HG03108 (cell line): ENCODE measurements at regions not wholly inside any gene's neighbourhood (a gene's known extent, or its start where the extent isn't known, plus 50 kb on each side); places are given as distances from the start of the nearest gene placed in this dataset.
A peak's percentile ranks its signal among the peaks of the same experiment; 100 is the strongest.

Source experiments
- ATAC-seq: cut with Tn5 transposase; IDR thresholded peaks from one replicate; pipeline ENCODE4 v1.9.1; 2021; ENCODE audit warnings: moderate library complexity; ENCODE audit not compliant: unreplicated experiment

DNA sequence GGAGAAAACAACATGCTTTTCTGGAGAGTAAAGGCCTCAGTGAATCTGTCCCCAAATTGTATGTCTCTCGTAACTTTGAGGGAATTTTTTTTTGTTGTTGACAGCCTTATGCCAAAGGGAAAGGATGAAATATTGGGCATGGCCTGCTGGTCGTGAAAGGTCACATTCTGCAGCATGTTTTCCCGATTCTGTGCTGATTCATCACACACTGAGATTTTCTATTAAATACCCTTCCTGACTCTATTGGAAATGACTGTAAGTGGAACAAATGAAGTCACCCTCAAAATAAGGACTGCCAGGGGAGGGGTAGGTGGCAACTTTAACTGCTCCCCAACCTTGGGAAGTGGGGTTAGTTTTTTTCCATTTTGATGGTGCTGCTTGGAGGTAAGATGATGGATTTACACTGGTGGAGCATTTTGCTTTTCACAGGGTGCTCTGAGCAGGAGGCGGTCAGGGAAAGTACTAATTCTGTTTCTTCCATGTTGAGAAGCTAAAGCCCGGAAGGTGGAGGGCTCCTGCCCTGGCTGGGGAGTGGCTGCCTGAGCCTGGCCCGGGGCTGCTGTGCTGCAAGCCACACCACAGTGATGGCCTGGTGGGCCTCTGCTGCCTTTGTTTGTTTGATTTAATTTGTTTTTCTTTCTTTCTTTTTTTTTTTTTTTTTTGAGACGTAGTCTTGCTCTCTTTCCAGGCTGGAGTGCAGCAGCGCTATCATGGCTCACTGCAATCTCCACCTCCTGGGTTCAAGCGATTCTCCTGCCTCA lies 116.8 kb upstream of the SPATA13 start:
- ATAC-seq, result no peak

DNA sequence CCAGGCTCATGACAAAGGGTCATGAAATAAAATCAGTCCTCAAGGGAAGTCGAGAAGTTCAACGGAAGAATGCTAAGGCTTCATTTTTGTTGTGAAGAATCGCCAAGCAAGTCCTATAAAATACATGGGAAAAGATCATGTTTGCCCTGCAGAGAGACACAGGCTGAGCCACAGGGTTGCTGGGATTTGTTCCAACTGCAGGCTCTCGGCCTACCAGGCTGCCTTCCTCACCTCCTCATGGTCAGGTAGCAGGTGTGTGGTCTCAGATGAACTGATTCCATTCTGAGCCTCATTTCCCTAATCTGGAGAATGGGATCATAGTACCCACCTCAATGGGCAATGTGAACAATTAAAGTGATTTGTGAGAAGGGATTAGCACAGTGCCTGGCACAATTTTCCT lies 114.9 kb upstream of the SPATA13 start:
- ATAC-seq, result no peak

DNA sequence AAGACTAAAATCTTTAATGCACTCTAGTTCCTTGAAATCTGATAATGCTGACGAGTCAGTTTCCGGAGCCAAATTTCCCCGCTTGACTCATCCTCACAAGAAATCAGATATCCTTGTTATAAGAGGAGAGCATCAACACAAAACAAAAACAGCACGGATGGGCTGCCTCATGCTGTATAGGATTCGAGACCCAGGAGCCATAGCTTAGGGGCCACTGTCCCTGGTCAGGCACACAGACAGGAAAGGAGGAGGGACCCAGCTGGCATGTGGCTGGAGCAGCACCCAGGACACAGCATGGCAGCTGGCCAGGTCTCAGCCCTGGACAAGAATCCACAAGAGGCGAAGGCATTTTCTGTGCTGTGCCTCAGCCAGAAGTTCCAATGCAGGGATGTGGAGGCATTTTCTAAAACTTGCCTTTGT lies 110.2 kb upstream of the SPATA13 start:
- no peak for ATAC-seq

DNA sequence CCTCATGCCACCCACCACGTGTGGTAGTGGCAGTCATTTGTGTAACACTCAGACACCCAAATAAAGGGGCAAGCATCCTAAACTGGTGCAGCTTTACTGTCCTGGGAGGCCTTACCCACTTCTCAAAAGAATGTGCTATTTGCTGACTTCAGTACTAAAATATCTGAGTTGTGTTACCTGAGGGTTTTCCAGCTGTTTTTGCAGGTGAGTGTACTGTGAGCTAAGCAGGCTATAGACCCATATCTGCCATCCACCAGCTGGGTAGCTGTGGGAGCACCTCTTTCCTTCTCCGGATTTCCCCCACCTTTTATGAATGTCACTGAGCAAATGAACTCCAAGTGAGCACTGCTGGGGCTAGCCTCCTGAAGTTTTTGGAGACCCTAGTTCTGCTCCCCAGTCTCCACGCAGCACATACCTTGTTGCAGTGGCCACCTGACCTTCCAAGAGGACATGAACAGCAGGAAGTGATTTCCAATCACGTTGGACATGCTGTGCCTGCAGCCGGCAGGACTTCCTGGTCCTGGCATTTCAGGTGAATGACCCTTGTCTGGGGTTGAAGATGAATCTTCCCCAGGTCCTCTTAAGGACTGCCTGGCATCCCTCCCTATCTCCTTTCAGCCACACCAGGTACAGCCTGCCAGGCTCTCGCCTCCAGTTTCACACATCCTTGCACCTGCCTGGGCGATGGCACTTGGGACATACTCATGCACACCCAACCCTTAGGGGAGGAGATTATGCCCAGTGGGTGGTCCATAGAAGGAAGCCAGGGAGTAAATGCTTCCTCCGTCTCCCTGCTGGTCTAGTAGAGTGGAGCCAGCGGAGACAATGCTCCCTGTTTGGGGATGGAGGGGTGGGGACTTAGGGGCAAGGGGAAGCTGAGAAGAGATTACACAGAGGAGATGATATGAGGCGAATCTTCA lies 109.5 kb upstream of the SPATA13 start:
- no peak for ATAC-seq

DNA sequence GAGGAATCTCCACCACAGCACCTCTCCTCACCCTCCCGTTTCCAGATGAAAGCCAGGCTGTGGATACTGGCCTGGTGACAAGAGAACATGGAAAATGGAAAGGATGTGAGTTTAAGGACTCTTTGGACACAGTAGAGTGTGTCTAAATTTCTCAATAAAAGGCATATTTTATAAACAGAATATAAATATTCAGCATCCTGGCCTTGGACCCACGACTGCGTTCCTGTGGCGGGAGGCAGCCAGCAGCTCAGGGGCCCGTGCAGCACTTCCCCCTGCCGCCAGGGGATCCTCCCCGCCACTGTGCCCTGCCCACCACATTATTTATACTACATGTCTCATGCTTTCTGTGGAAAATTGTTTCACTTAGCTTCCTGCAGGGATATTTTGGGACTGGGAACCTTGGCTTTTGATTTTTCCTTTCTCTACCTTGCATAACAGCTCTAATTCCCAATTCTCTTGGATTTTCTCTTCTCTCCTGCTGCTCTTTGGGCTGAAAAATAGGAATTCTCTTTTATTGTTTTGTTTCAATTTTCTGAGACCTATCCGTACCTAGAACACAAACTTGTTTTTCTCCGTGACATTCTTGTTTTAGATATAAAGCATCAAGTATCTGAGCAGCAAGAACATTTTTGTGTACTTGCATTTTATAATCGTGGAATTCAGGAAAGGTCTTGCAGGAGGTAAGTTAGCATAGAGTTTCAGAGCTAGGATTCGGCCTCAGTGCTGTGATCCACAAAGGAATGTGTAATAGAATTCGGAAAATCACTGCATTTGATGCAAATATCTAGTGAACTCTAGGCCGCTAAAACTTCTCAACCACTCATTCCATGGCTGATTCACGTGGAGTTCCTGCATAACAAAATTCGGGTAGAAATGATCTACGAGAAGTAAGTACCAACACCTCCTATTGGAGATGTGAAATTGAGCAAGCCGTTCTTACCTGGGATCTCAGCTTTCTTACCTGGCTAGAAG lies 107.7 kb upstream of the SPATA13 start:
- no peak for ATAC-seq

DNA sequence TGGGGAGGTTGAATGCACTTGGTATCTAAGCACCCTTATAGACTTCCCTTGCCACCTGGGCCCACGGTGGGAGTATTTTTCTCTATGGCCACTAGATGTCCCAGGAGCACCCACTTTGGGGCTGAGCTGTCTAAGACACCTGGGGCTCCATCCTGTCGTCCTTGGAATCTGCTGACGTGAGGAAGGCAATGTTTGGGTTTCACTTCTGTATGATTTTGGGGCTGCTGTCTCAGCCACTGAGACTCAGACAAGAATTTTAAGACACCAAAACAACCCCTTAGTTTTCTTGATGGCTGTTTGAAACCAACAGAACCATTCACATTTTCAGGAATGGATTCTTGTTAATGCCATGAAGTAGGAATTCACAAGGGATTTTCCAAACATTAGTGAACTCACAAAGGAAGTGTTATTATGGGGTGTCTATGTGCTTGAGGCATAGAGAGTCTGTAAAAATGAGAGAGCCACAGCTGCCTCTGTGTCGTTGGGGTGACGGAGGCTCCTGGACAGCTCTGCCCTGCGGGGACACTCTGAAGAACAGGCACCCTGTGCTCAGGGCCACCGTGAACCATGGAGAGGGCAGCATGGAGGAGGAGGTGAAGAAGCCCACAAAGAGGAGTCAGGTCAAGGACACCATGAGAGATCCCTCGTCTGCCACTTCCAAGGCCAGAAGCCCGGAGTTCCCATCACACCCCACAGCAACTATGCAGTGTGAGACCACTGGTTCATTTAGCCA lies 106.8 kb upstream of the SPATA13 start:
- peak; percentile 58 for ATAC-seq

DNA sequence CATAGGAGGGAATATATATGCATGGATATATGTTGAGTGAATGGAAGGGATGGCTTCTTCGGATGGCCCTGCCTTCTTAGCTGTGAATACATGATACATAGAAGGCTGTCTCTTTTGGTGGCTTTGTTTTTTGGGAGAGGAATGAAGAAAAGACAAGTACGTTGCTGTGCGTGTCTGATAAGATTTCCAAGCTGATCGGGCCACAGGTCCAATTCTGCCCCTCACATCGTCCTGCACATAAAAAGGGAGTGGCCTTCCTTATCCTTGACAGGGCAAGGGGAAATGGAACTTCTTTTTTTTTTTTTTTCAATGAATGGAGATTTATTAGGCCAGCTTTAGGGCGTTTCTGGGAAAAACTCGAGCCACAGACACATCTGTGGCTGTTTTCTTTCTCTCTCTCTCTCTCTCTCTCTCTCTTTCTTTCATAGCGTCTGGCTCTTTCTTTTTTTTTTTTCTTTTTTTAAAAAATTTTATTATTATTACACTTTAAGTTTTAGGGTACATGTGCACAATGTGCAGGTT lies 103.8 kb upstream of the SPATA13 start:
- ATAC-seq, result no peak

DNA sequence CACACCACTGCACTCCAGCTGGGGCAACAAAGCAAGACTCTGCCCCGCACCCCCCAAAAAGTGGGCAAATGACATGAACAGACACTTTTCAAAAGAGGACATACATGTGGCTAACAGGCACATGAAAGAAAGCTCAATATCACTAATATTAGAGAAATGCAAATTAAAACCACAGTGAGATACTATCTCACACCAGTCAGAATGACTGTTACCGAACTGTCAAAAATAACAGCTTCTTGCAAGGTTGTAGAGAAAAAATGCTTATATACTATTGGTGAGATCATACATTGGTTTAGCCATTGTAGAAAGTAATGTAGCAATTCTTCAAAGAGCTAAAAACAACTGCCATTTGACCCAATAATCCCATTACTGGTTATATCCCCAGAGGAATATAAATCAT lies 99.5 kb upstream of the SPATA13 start:
- no peak for ATAC-seq

DNA sequence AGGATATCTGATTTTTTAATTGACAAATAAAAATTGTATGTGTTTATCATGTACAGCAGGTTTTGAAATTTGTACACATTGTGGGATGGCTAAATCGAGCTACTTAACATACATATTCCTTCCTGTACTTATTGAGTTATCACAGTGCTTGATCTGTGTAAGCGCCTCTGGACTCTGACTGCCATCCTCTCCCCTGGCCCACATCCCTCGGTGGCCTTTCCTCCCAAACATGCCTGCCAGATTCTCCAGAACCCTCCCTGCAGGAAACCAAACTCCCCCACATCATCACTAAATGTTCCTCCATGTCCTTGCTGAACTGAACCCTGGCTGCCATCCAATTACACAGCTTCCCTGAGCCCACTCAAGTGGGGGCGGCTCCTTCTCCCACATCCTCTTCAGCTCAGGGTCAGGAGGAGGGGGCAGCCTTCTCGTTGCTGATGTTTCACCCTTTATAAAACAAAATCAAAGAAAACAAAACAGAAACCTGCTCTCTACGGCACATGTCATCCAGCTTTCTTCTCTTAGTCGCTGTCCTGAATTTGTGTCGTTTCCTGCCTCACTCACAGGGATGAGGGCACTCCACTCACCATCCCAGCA lies 97.1 kb upstream of the SPATA13 start:
- no peak for ATAC-seq

DNA sequence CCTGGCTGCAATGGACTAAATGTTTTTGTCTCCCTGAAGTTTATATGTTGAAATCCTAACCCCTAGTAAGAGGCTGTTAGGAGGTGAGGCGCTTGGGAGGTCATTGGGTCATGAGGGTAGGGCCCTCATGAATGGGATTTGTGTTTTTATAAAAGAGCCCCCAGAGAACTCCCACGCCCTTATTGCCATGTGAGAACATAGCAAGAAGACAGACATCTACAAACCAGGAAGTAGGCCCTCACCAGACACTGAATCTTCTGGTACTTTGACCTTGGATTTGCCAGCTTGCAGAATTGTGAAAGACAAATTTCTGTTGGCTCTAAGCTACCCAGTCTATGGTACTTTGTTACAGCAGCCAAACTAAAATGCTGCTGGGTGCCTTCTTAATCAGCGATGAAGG lies 96.1 kb upstream of the SPATA13 start:
- ATAC-seq, result no peak

DNA sequence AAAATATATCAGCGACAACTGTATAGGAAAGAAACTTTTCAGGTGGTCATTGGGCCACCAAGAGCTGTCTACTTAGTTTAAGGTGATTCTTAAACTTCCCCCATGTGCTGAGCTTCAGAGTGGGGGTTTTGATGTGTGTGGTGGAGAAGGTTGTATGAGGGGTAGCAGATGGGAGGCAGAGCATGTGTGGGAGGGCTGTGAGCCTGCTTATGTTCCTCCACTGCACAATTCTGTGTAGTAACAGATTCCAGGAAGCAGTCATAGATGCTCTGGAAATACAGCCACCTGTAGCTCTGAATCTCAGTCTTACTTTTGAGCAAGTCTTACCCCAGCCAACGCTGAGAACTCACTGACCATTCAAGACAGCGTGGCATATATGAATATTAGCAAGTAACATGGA lies 95.3 kb upstream of the SPATA13 start:
- ATAC-seq, result no peak

DNA sequence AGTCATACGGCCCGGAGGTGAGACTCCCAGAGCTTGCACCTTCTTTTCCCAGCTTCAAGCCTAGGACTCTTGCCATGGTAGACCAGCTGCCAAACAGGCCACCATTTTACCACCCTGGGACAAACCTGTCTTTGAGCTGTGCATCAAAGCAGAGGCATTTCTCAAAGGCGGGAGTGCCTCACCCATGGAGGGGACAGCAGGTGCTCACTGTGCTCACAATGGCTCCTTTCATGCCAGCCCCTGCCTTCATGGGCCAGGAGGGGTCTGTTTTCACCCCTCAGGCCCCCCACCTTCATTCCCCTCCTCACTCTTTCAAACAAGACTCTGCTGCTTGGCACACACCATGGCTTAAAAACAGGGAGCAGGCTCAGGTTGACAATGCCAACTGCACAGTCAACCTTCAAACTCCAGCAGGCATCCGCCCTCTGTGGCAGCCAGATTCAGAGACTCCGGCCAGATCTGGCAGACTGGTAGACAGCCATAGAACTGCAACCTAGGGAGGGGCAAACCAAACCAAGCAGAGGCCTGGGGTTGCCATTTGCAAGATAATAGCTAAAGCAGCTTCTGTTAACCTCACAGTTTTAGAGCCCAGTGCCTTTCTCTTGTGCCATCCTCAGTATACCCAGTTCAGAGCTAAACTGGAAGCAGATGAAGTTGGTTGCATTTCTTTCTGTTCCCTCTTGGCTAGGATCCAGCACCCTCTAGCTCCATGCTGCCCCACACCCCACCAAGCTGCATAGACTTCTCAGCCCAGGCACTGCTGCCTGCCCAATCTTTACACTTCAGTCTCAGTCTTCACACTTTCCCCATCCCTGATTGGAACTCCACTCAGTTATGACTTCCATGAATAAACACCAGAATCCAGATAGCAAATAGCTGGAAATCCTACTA lies 93.9 kb upstream of the SPATA13 start:
- no peak for ATAC-seq

DNA sequence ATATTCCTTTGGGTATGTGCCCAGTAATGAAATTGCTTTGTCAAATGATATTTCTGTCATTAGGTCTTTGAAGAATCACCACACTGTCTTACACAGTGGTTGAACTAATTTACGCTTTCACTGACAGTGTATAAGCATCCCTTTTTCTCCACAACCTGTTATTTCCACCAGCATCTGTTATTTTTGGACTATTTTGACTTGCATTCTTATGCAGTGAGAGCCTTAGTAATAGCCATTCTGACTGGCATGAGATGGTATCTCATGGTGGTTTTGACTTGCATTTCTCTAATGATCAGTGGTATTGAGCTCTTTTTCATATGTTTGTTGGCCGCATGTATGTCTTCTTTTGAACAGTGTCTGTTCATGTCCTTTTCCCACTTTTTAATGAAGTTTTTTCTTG lies 92.0 kb upstream of the SPATA13 start:
- ATAC-seq, result no peak

DNA sequence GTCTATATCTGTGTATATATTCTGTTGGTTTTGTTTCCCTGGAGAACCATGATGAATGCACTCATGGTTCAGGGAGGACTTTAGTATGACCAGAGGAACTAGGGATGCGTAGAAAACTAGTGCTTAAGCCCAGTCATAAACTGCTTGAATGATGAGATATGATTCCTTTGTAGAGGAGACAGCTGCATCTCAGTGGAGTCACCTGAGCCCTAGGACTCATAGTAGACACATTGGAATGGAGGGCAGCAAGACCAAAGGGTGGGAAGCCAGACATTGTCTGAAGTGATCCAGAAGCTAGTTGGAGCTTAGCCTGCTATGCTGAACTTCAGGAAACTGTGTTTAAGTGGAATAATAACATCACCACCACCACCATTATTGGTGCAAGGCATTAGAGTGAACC lies 89.5 kb upstream of the SPATA13 start:
- ATAC-seq, result no peak

DNA sequence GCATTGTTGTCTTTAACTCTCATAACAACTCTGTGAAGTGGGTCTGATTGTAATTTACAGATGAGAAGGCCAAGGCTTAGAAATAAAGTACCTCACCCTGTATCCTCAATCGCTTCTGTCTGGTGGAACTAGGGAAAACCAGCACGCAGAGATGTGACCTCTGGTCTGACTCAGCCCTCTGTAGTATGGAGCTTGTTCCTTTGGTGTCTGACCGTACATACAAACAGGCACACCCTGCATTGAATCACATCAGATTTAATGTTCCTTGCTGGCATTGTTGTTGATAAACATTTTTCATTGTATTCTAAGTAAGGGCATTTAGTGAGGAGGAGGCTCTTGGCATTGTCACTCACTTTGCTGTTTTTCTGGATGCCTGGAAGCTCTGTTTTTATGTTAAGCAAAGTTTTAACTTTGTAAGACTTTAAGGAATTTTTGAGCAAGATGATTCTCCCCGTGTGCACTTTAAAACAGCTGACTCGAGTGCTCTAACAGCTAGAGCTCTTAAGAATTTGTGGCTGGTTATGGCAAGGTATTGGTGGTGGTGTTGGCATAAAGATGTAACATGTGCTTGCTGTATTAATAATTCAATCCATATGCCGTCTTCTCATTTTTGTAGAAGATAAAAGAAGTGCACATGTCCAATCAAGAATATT lies 89.0 kb upstream of the SPATA13 start:
- no peak for ATAC-seq

DNA sequence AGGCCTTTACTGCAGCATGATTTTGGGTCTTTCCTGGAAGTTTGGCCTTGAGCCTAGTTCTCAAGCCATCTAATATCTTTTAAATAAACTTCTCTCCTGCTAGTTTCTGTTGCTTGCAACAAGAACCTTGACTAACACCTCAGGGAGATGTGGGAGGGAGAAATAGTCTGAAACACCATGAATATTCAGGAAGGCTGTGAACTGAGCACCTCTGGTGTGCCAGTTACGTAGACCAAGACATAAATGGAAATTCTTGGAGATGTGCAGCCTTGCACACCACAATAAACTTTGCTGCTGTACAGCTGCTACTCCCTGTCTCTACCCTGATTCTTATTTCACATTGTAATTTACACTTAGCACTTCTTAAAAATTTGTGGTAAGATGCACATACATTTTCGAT lies 86.9 kb upstream of the SPATA13 start:
- ATAC-seq, result no peak

DNA sequence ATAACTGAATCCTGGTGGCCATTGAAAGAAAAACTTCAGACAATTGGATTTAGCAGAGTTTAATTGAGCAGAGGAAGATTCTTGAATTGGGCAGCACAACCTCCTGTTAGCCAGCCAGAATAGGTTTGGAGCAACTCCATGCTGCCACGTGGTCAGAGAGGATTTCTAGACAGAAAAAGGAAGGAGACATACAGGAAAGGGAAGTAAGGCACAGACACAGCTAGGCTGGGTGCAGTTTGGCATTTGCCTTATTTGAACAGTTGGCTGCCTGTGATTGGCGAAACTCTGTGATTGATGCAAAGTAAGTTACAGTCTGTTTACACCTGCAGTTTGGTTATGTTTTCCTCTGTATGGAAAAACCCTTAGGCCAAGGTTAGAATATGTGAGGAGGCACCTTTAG lies 85.8 kb upstream of the SPATA13 start:
- ATAC-seq, result no peak
